ENCODE measurements at regions not wholly inside any gene's neighbourhood (a gene's known extent, or its start where the extent isn't known, plus 50 kb on each side); places are given as distances from the start of the nearest gene placed in this dataset.
"Not testable (repeated sequence)": the region's sequence is repeated elsewhere in the genome, so short reads cannot be mapped to it uniquely, and the experiment has no call there.

- DNase-seq (no peak), ATAC-seq (replicated peaks in 1 of 2) (no peak)
- Mint-ChIP-seq H3K36me3 (ENCODE audit: insufficient read depth in 2 of 2) (no peaks in the 10 kb centered on the region), H3K4me3 (no peak overlapping the region), H3K9me3 (peaks cover 0 to 2% of the 10 kb centered on the region in 2 donors), H3K27me3 (ENCODE audit: low read depth) (no peaks in the 10 kb centered on the region), H3K27ac (no peak overlapping the region), H3K4me1 (ENCODE audit: low read depth) (no peaks in the 10 kb centered on the region)
These were observed 509.4 kb downstream of the MATN1 start for GRCh38 chr1:30213936-30214335.

- ATAC-seq (replicated peaks in 1 of 2); H3K27ac Mint-ChIP-seq; H3K9me3 Mint-ChIP-seq; H3K4me3 Mint-ChIP-seq; H3K27me3 Mint-ChIP-seq (ENCODE audit: low read depth); H3K36me3 Mint-ChIP-seq (ENCODE audit: insufficient read depth in 2 of 2); H3K4me1 Mint-ChIP-seq (ENCODE audit: low read depth); DNase-seq: not testable (repeated sequence)
These were observed 515.4 kb downstream of the MATN1 start for GRCh38 chr1:30207962-30208361.

- H3K9me3 Mint-ChIP-seq; H3K27me3 Mint-ChIP-seq (ENCODE audit: low read depth); ATAC-seq (replicated peaks in 1 of 2); H3K4me1 Mint-ChIP-seq (ENCODE audit: low read depth); DNase-seq; H3K4me3 Mint-ChIP-seq; H3K36me3 Mint-ChIP-seq (ENCODE audit: insufficient read depth in 2 of 2); H3K27ac Mint-ChIP-seq: not testable (repeated sequence)
These were observed 516.8 kb downstream of the MATN1 start for GRCh38 chr1:30206631-30207030.

- not testable (repeated sequence) for H3K4me3 Mint-ChIP-seq; H3K9me3 Mint-ChIP-seq; ATAC-seq (replicated peaks in 1 of 2); DNase-seq; H3K27me3 Mint-ChIP-seq (ENCODE audit: low read depth); H3K36me3 Mint-ChIP-seq (ENCODE audit: insufficient read depth in 2 of 2); H3K27ac Mint-ChIP-seq; H3K4me1 Mint-ChIP-seq (ENCODE audit: low read depth)
These were observed 518.5 kb downstream of the MATN1 start for GRCh38 chr1:30204916-30205315.

GRCh38 chr1:30201015-30201414 is 522.4 kb downstream of the MATN1 start:
- Mint-ChIP-seq H3K36me3 (ENCODE audit: insufficient read depth in 2 of 2) (no peaks in the 10 kb centered on the region), H3K4me1 (ENCODE audit: low read depth) (no peaks in the 10 kb centered on the region), H3K9me3 (peaks cover 0 to 2% of the 10 kb centered on the region in 2 donors), H3K27ac (no peak overlapping the region), H3K27me3 (ENCODE audit: low read depth) (peaks cover 21% of the 10 kb centered on the region), H3K4me3 (no peak overlapping the region)
- DNase-seq = no peak
- no peak for ATAC-seq (replicated peaks in 1 of 2)

GRCh38 chr1:30200161-30200560 is 523.2 kb downstream of the MATN1 start:
- Mint-ChIP-seq H3K36me3 (ENCODE audit: insufficient read depth in 2 of 2) (no peaks in the 10 kb centered on the region), H3K9me3 (peaks cover 0 to 2% of the 10 kb centered on the region in 2 donors), H3K4me3 (no peak overlapping the region), H3K4me1 (ENCODE audit: low read depth) (no peaks in the 10 kb centered on the region), H3K27ac (no peak overlapping the region), H3K27me3 (ENCODE audit: low read depth) (peaks cover 21% of the 10 kb centered on the region)
- ATAC-seq (replicated peaks in 1 of 2) = no peak
- DNase-seq = no peak

GRCh38 chr1:30199563-30199962 is 523.8 kb downstream of the MATN1 start:
- Mint-ChIP-seq H3K27ac (no peak overlapping the region), H3K9me3 (peaks cover 0 to 2% of the 10 kb centered on the region in 2 donors), H3K4me1 (ENCODE audit: low read depth) (no peaks in the 10 kb centered on the region), H3K36me3 (ENCODE audit: insufficient read depth in 2 of 2) (no peaks in the 10 kb centered on the region), H3K27me3 (ENCODE audit: low read depth) (peaks cover 21% of the 10 kb centered on the region), H3K4me3 (no peak overlapping the region)
- no peak for ATAC-seq (replicated peaks in 1 of 2)
- no peak for DNase-seq

GRCh38 chr1:30198795-30199403 is 524.5 kb downstream of the MATN1 start:
- Mint-ChIP-seq H3K27ac (no peak overlapping the region), H3K4me1 (ENCODE audit: low read depth) (no peaks in the 10 kb centered on the region), H3K4me3 (no peak overlapping the region), H3K27me3 (ENCODE audit: low read depth) (peaks cover 21% of the 10 kb centered on the region), H3K36me3 (ENCODE audit: insufficient read depth in 2 of 2) (no peaks in the 10 kb centered on the region), H3K9me3 (peaks cover 0 to 2% of the 10 kb centered on the region in 2 donors)
- ATAC-seq (replicated peaks in 1 of 2) (no peak), DNase-seq (no peak)

- Mint-ChIP-seq H3K4me1 (ENCODE audit: low read depth) (no peaks in the 10 kb centered on the region), H3K27ac (no peak overlapping the region), H3K4me3 (no peak overlapping the region), H3K9me3 (peaks cover 0 to 2% of the 10 kb centered on the region in 2 donors), H3K36me3 (ENCODE audit: insufficient read depth in 2 of 2) (no peaks in the 10 kb centered on the region), H3K27me3 (ENCODE audit: low read depth) (peaks cover 21% of the 10 kb centered on the region)
- ATAC-seq (replicated peaks in 1 of 2) = no peak
- no peak for DNase-seq
These were observed 525.0 kb downstream of the MATN1 start for GRCh38 chr1:30198451-30198760.

GRCh38 chr1:30197639-30198450 is 525.5 kb downstream of the MATN1 start:
- Mint-ChIP-seq H3K27ac (no peak overlapping the region), H3K27me3 (ENCODE audit: low read depth) (peaks cover 21% of the 10 kb centered on the region), H3K9me3 (peaks cover 0 to 2% of the 10 kb centered on the region in 2 donors), H3K4me1 (ENCODE audit: low read depth) (no peaks in the 10 kb centered on the region), H3K36me3 (ENCODE audit: insufficient read depth in 2 of 2) (no peaks in the 10 kb centered on the region), H3K4me3 (no peak overlapping the region)
- DNase-seq (no peak), ATAC-seq (replicated peaks in 1 of 2) (no peak)

GRCh38 chr1:30196872-30197638 is 526.3 kb downstream of the MATN1 start:
- H3K4me1 Mint-ChIP-seq (ENCODE audit: low read depth) = no peaks in the 10 kb centered on the region
- H3K27ac Mint-ChIP-seq = no peak overlapping the region
- peaks cover 21% of the 10 kb centered on the region for H3K27me3 Mint-ChIP-seq (ENCODE audit: low read depth)
- no peak for DNase-seq
- ATAC-seq (replicated peaks in 1 of 2) = no peak
- no peak overlapping the region for H3K4me3 Mint-ChIP-seq
- H3K9me3 Mint-ChIP-seq = peaks cover 0 to 2% of the 10 kb centered on the region in 2 donors
- no peaks in the 10 kb centered on the region for H3K36me3 Mint-ChIP-seq (ENCODE audit: insufficient read depth in 2 of 2)

GRCh38 chr1:30196457-30196856 is 526.9 kb downstream of the MATN1 start:
- no peak for ATAC-seq (replicated peaks in 1 of 2)
- Mint-ChIP-seq H3K4me1 (ENCODE audit: low read depth) (peaks cover under 1% of the 10 kb centered on the region), H3K4me3 (no peak overlapping the region), H3K27me3 (ENCODE audit: low read depth) (peaks cover 21% of the 10 kb centered on the region), H3K27ac (no peak overlapping the region), H3K9me3 (peaks cover 0 to 2% of the 10 kb centered on the region in 2 donors), H3K36me3 (ENCODE audit: insufficient read depth in 2 of 2) (no peaks in the 10 kb centered on the region)
- no peak for DNase-seq

- Mint-ChIP-seq H3K27ac (no peak overlapping the region), H3K9me3 (no peaks in the 10 kb centered on the region), H3K4me3 (no peak overlapping the region), H3K27me3 (ENCODE audit: low read depth) (peaks cover 21% of the 10 kb centered on the region), H3K4me1 (ENCODE audit: low read depth) (peaks cover 8% of the 10 kb centered on the region), H3K36me3 (ENCODE audit: insufficient read depth in 2 of 2) (no peaks in the 10 kb centered on the region)
- no peak for DNase-seq
- no peak for ATAC-seq (replicated peaks in 1 of 2)
These were observed 527.8 kb downstream of the MATN1 start for GRCh38 chr1:30195424-30196134.

Data from activated T-cell treated with anti-CD3 and anti-CD28 coated beads, Interleukin-2, amount 50 U/mL, for 72 hours (primary cell).